Adrenal gland (tissue), 5 donors: ENCODE measurements at regions not wholly inside any gene's neighbourhood (a gene's known extent, or its start where the extent isn't known, plus 50 kb on each side); places are given as distances from the start of the nearest gene placed in this dataset.
"Not testable (repeated sequence)": the region's sequence is repeated elsewhere in the genome, so short reads cannot be mapped to it uniquely, and the experiment has no call there.

Source experiments
- POLR2A ChIP-seq, 2 donors: fragments of 450-650 bp; IDR thresholded peaks; one replicate each; pipeline ENCODE4 v1.6.1; 2017; ENCODE audit warnings: antibody characterized with exemption in 2 of 2, mild to moderate bottlenecking in 2 of 2, moderate library complexity in 1 of 2
- TF ChIP-seq, protein P1 (sequence below), 6 experiments: fragments of 450-650 bp in 4 of 6; fragments of 200-600 bp in 2 of 6; sonication (generic) in 1 of 6; IDR thresholded peaks; 1 replicate in 5 of 6; 2 replicates in 1 of 6; pipeline versions ENCODE4 v1.5.1 to v1.8.0; 2016 to 2021; ENCODE audit warnings: antibody characterized with exemption in 6 of 6, mild to moderate bottlenecking in 2 of 6, moderate library complexity in 1 of 6
- donor health status: DM: no; HTN: no; CAD: no.

GRCh38 chr2:65929664-65930063 lies 497.3 kb upstream of the SPRED2 start:
- not testable (repeated sequence) for TF ChIP-seq POLR2A (IDR thresholded peaks at IDR 0.05)
- TF ChIP-seq, protein P1, sequence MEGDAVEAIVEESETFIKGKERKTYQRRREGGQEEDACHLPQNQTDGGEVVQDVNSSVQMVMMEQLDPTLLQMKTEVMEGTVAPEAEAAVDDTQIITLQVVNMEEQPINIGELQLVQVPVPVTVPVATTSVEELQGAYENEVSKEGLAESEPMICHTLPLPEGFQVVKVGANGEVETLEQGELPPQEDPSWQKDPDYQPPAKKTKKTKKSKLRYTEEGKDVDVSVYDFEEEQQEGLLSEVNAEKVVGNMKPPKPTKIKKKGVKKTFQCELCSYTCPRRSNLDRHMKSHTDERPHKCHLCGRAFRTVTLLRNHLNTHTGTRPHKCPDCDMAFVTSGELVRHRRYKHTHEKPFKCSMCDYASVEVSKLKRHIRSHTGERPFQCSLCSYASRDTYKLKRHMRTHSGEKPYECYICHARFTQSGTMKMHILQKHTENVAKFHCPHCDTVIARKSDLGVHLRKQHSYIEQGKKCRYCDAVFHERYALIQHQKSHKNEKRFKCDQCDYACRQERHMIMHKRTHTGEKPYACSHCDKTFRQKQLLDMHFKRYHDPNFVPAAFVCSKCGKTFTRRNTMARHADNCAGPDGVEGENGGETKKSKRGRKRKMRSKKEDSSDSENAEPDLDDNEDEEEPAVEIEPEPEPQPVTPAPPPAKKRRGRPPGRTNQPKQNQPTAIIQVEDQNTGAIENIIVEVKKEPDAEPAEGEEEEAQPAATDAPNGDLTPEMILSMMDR (IDR thresholded peaks at IDR 0.05), result not testable (repeated sequence)
